A673 (cell line): ENCODE measurements at regions not wholly inside any gene's neighbourhood (a gene's known extent, or its start where the extent isn't known, plus 50 kb on each side); places are given as distances from the start of the nearest gene placed in this dataset.

ENCODE experiments used
- BruUV-seq: library from RNA; stranded (reverse); fragments of 400-500 nt; replicated peaks from 2 replicates; lab custom pipeline; 2021; lab: Mats Ljungman, UMichigan
- CTCF ChIA-PET: fragments of 300-600 bp; sonication (Branson Sonifier 250); formaldehyde crosslinking; loops from one replicate; lab custom pipeline; 2022; ENCODE audit warnings: antibody characterized with exemption; lab: Charles Lee
- POLR2A ChIA-PET: fragments of 300-600 bp; sonication (Branson Sonifier 250); formaldehyde crosslinking; loops from one replicate; lab custom pipeline; 2022; ENCODE audit warnings: antibody characterized with exemption; ENCODE audit not compliant: low non-redundant PET; lab: Charles Lee
- DNase-seq: peaks from one replicate; pipeline ENCODE4 v3.0.0-alpha.2; 2015; ENCODE audit warnings: low spot score
- H3K27ac ChIP-seq: fragments of 200-600 bp; sonication (generic); 2 replicates; pipeline ENCODE4 v1.5.1; 2016; ENCODE audit warnings: mixed run types, low read depth, mild to moderate bottlenecking, mixed read lengths, antibody characterized with exemption, low read length; ENCODE audit not compliant: poor library complexity, severe bottlenecking
- H3K27me3 ChIP-seq: fragments of 200-600 bp; sonication (generic); replicated peaks from 2 replicates; pipeline ENCODE4 v1.6.1; 2017; ENCODE audit warnings: mixed run types, low read depth, mild to moderate bottlenecking, mixed read lengths, antibody characterized with exemption, low read length; ENCODE audit not compliant: insufficient read depth, poor library complexity
- H3K36me3 ChIP-seq: fragments of 200-600 bp; sonication (generic); 2 replicates; pipeline ENCODE4 v1.6.1; 2016; ENCODE audit warnings: mixed run types, mild to moderate bottlenecking, mixed read lengths, antibody characterized with exemption, low read length; ENCODE audit not compliant: insufficient read depth, poor library complexity, severe bottlenecking
- H3K4me1 ChIP-seq: fragments of 200-600 bp; sonication (generic); 2 replicates; pipeline ENCODE4 v1.6.1; 2017; ENCODE audit warnings: mixed run types, mild to moderate bottlenecking, mixed read lengths, antibody characterized with exemption, low read length; ENCODE audit not compliant: insufficient read depth, poor library complexity, severe bottlenecking
- H3K4me3 ChIP-seq: fragments of 200-600 bp; sonication (generic); 2 replicates; pipeline ENCODE4 v1.5.1; 2016; ENCODE audit warnings: low read depth, mixed run types, mild to moderate bottlenecking, mixed read lengths, low read length; ENCODE audit not compliant: poor library complexity, severe bottlenecking
- H3K9me3 ChIP-seq: fragments of 200-600 bp; sonication (generic); 2 replicates; pipeline ENCODE4 v1.6.1; 2016; ENCODE audit warnings: mixed run types, low read depth, mild to moderate bottlenecking, mixed read lengths, antibody characterized with exemption, low read length; ENCODE audit not compliant: poor library complexity, severe bottlenecking
- EZH2 ChIP-seq: fragments of 200-600 bp; sonication (generic); IDR thresholded peaks from 2 replicates; pipeline ENCODE4 v1.6.1; 2017; ENCODE audit warnings: borderline replicate concordance, low read depth, mild to moderate bottlenecking, mixed read lengths, antibody characterized with exemption, low read length; ENCODE audit not compliant: poor library complexity, severe bottlenecking
- intact Hi-C: fragments of 100-400 bp; cut with micrococcal nuclease; formaldehyde crosslinking; loops from one replicate; pipeline ENCODE4 v1.10.0; 2022; ENCODE audit not compliant: unreplicated experiment
- TF ChIP-seq, protein P1 (sequence below): fragments of 300-800, 200-600 bp; sonication (generic); conservative IDR thresholded peaks from 2 replicates; pipeline ENCODE4 v1.5.1; 2017; ENCODE audit warnings: low read depth, mild to moderate bottlenecking, antibody characterized with exemption, low read length, moderate library complexity, mixed read lengths

- no peaks in the 10 kb centered on the region for H3K36me3 ChIP-seq
- no peaks in the 10 kb centered on the region for H3K27me3 ChIP-seq
- no peak overlapping the region for H3K4me3 ChIP-seq
- H3K27ac ChIP-seq = no peak overlapping the region
- POLR2A ChIA-PET = no interaction called here
- no peak for TF ChIP-seq EZH2
- TF ChIP-seq, protein P1, sequence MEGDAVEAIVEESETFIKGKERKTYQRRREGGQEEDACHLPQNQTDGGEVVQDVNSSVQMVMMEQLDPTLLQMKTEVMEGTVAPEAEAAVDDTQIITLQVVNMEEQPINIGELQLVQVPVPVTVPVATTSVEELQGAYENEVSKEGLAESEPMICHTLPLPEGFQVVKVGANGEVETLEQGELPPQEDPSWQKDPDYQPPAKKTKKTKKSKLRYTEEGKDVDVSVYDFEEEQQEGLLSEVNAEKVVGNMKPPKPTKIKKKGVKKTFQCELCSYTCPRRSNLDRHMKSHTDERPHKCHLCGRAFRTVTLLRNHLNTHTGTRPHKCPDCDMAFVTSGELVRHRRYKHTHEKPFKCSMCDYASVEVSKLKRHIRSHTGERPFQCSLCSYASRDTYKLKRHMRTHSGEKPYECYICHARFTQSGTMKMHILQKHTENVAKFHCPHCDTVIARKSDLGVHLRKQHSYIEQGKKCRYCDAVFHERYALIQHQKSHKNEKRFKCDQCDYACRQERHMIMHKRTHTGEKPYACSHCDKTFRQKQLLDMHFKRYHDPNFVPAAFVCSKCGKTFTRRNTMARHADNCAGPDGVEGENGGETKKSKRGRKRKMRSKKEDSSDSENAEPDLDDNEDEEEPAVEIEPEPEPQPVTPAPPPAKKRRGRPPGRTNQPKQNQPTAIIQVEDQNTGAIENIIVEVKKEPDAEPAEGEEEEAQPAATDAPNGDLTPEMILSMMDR = no peak
- CTCF ChIA-PET = no interaction called here
- intact Hi-C loops = no loop called here
- no TSS peak for BruUV-seq
- no peaks in the 10 kb centered on the region for H3K4me1 ChIP-seq
- H3K9me3 ChIP-seq = no peaks in the 10 kb centered on the region
- no peak for DNase-seq
Measured at GRCh38 chrX:148185631-148186030, 204.5 kb downstream of the FMR1NB start.

DNA sequence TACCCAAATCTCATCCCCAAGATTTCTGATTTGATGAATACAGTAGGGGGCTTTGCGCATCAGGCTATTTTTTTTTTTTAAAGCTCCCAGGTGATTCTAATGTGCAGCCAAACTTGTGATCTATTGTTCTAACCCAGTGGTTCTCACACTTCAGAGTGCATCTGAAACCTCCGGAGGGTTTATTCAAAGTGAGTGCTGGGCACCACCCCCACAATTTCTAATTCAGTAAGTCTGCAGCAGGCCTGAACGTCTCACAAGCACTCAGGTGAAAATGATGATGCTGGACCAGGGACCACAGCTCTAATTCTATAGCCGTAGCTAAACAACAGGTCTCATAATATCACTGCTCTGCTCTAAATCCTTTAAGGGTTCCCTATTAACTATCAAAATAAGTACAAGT is 211.4 kb downstream of the FMR1NB start:
- no peaks in the 10 kb centered on the region for H3K4me1 ChIP-seq
- H3K9me3 ChIP-seq = peaks cover 25% of the 10 kb centered on the region
- ChIA-PET CTCF (no interaction called here), POLR2A (no interaction called here)
- no peaks in the 10 kb centered on the region for H3K27me3 ChIP-seq
- no peak for TF ChIP-seq EZH2
- TF ChIP-seq, protein P1 = no peak
- H3K4me3 ChIP-seq = no peak overlapping the region
- DNase-seq = no peak
- intact Hi-C loops = no loop called here
- H3K36me3 ChIP-seq = no peaks in the 10 kb centered on the region
- BruUV-seq = no TSS peak
- no peak overlapping the region for H3K27ac ChIP-seq

- Histone ChIP-seq H3K27ac (no peak overlapping the region), H3K36me3 (no peaks in the 10 kb centered on the region), H3K27me3 (no peaks in the 10 kb centered on the region), H3K4me3 (no peak overlapping the region), H3K4me1 (no peaks in the 10 kb centered on the region), H3K9me3 (peaks cover 25% of the 10 kb centered on the region)
- CTCF ChIA-PET = no interaction called here
- no TSS peak for BruUV-seq
- POLR2A ChIA-PET = no interaction called here
- TF ChIP-seq, protein P1 = no peak
- TF ChIP-seq EZH2 = no peak
- no peak for DNase-seq
- intact Hi-C loops = no loop called here
Measured at GRCh38 chrX:148193759-148194158, 212.6 kb downstream of the FMR1NB start.
